ENCODE measurements at regions not wholly inside any gene's neighbourhood (a gene's known extent, or its start where the extent isn't known, plus 50 kb on each side); places are given as distances from the start of the nearest gene placed in this dataset.

- H3K36me3 Mint-ChIP-seq (ENCODE audit: low read depth) = peaks cover 3% of the 10 kb centered on the region
These were observed 75.8 kb downstream of the RHOU start for GRCh38 chr1:228810878-228811711.

GRCh38 chr1:228811712-228812305 lies 76.5 kb downstream of the RHOU start:
- H3K4me1 Mint-ChIP-seq = peaks cover 52% of the 10 kb centered on the region
- H3K36me3 Mint-ChIP-seq (ENCODE audit: low read depth) = peaks cover under 1% of the 10 kb centered on the region
- no peak for DNase-seq
- peak overlapping the region; percentile 51 for H3K4me3 Mint-ChIP-seq
- H3K27me3 Mint-ChIP-seq = peaks cover 2% of the 10 kb centered on the region
- H3K9me3 Mint-ChIP-seq = peaks cover 7% of the 10 kb centered on the region
- intact Hi-C loops (cut with micrococcal nuclease) = no loop called here
- peak overlapping the region; percentile 83 for H3K27ac Mint-ChIP-seq

More at GRCh38 chr1:228810878-228811711, 75.8 kb downstream of the RHOU start:
- Mint-ChIP-seq H3K9me3 (peaks cover 7% of the 10 kb centered on the region), H3K27ac (peak overlapping the region; percentile 83), H3K27me3 (peaks cover 2% of the 10 kb centered on the region), H3K4me3 (peak overlapping the region; percentile 51), H3K4me1 (peaks cover 57% of the 10 kb centered on the region)
- intact Hi-C loops (cut with micrococcal nuclease) = no loop called here
- DNase-seq = peak; percentile 83

- peaks cover 7% of the 10 kb centered on the region for H3K9me3 Mint-ChIP-seq
- intact Hi-C loops (cut with micrococcal nuclease) = no loop called here
- no peak overlapping the region for H3K4me3 Mint-ChIP-seq
- peaks cover 50% of the 10 kb centered on the region for H3K4me1 Mint-ChIP-seq
- DNase-seq = no peak
- no peak overlapping the region for H3K27ac Mint-ChIP-seq
- H3K27me3 Mint-ChIP-seq = peaks cover 2% of the 10 kb centered on the region
- no peaks in the 10 kb centered on the region for H3K36me3 Mint-ChIP-seq (ENCODE audit: low read depth)
These were observed 77.7 kb downstream of the RHOU start for GRCh38 chr1:228812961-228813360.

- H3K36me3 Mint-ChIP-seq (ENCODE audit: low read depth) = no peaks in the 10 kb centered on the region
- peaks cover 40% of the 10 kb centered on the region for H3K4me1 Mint-ChIP-seq
- H3K9me3 Mint-ChIP-seq = peaks cover 7% of the 10 kb centered on the region
- H3K27ac Mint-ChIP-seq = no peak overlapping the region
- DNase-seq = no peak
- H3K4me3 Mint-ChIP-seq = no peak overlapping the region
- peaks cover 5% of the 10 kb centered on the region for H3K27me3 Mint-ChIP-seq
- intact Hi-C loops (cut with micrococcal nuclease) = no loop called here
These were observed 78.9 kb downstream of the RHOU start for GRCh38 chr1:228814176-228814575.

GRCh38 chr1:228818296-228818695 lies 83.0 kb downstream of the RHOU start:
- H3K36me3 Mint-ChIP-seq (ENCODE audit: low read depth) = no peaks in the 10 kb centered on the region
- H3K9me3 Mint-ChIP-seq = peaks cover 4% of the 10 kb centered on the region
- no peak overlapping the region for H3K27ac Mint-ChIP-seq
- peaks cover 19% of the 10 kb centered on the region for H3K27me3 Mint-ChIP-seq
- intact Hi-C loops (cut with micrococcal nuclease) = no loop called here
- peaks cover 4% of the 10 kb centered on the region for H3K4me1 Mint-ChIP-seq
- no peak overlapping the region for H3K4me3 Mint-ChIP-seq
- no peak for DNase-seq

- Mint-ChIP-seq H3K4me1 (peaks cover 4% of the 10 kb centered on the region), H3K9me3 (peaks cover 4% of the 10 kb centered on the region), H3K36me3 (ENCODE audit: low read depth) (no peaks in the 10 kb centered on the region), H3K27me3 (peaks cover 19% of the 10 kb centered on the region), H3K4me3 (no peak overlapping the region), H3K27ac (no peak overlapping the region)
- intact Hi-C loops (cut with micrococcal nuclease) = no loop called here
- DNase-seq = no peak
These were observed 83.8 kb downstream of the RHOU start for GRCh38 chr1:228818928-228819630.

GRCh38 chr1:228821252-228821651 lies 86.0 kb downstream of the RHOU start:
- H3K36me3 Mint-ChIP-seq (ENCODE audit: low read depth) = no peaks in the 10 kb centered on the region
- peaks cover 19% of the 10 kb centered on the region for H3K27me3 Mint-ChIP-seq
- H3K27ac Mint-ChIP-seq = no peak overlapping the region
- peaks cover 8% of the 10 kb centered on the region for H3K4me1 Mint-ChIP-seq
- H3K4me3 Mint-ChIP-seq = no peak overlapping the region
- H3K9me3 Mint-ChIP-seq = no peaks in the 10 kb centered on the region
- no peak for DNase-seq
- intact Hi-C loops (cut with micrococcal nuclease) = no loop called here

- H3K9me3 Mint-ChIP-seq = no peaks in the 10 kb centered on the region
- H3K36me3 Mint-ChIP-seq (ENCODE audit: low read depth) = no peaks in the 10 kb centered on the region
- intact Hi-C loops (cut with micrococcal nuclease) = no loop called here
- no peak overlapping the region for H3K27ac Mint-ChIP-seq
- no peak for DNase-seq
- H3K4me1 Mint-ChIP-seq = peaks cover 19% of the 10 kb centered on the region
- H3K27me3 Mint-ChIP-seq = peaks cover 19% of the 10 kb centered on the region
- no peak overlapping the region for H3K4me3 Mint-ChIP-seq
These were observed 87.9 kb downstream of the RHOU start for GRCh38 chr1:228823200-228823599.

- intact Hi-C loops (cut with micrococcal nuclease) = no loop called here
These were observed 89.1 kb downstream of the RHOU start for GRCh38 chr1:228824366-228824765.

GRCh38 chr1:228825041-228825440 lies 89.8 kb downstream of the RHOU start:
- Mint-ChIP-seq H3K36me3 (ENCODE audit: low read depth) (no peaks in the 10 kb centered on the region), H3K4me1 (peaks cover 29% of the 10 kb centered on the region), H3K9me3 (no peaks in the 10 kb centered on the region), H3K27ac (no peak overlapping the region), H3K4me3 (no peak overlapping the region), H3K27me3 (peaks cover 11% of the 10 kb centered on the region)
- intact Hi-C loops (cut with micrococcal nuclease) = no loop called here
- no peak for DNase-seq

More at GRCh38 chr1:228824366-228824765, 89.1 kb downstream of the RHOU start:
- H3K9me3 Mint-ChIP-seq = no peaks in the 10 kb centered on the region
- no peak for DNase-seq
- H3K36me3 Mint-ChIP-seq (ENCODE audit: low read depth) = no peaks in the 10 kb centered on the region
- peaks cover 15% of the 10 kb centered on the region for H3K27me3 Mint-ChIP-seq
- no peak overlapping the region for H3K4me3 Mint-ChIP-seq
- H3K4me1 Mint-ChIP-seq = peaks cover 22% of the 10 kb centered on the region
- no peak overlapping the region for H3K27ac Mint-ChIP-seq

DNA sequence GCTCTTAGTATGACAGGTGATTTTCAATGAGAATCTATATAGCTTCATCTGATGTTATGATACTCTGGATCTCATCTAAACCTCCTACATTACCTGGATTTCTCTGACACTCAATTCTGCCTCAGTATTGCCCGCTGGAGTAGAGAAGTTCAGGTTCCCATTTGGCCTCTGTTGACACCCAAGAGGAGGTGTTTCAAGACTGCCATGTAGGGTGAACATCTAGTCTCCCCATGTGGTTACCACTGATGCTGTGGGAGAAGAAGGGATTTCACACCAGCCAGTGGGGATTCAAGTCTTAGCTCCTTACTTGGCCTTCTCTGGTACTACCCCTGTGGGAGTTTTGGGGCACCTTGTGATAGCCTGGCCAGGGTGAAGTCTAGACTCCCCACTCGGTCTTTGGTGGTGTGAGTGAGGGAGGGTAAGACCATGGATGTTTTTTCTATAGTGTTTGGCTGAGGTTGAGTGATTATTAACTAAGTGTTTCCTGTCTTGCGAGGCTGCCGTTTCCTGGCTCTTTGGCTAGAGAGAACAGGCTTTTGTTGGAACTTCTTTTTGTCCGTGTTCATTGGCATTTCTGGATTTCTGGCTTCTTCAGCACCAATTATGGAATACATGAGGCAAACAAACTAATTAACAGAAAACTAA lies 90.7 kb downstream of the RHOU start:
- DNase-seq = peak; percentile 62
- H3K4me3 Mint-ChIP-seq = peak overlapping the region; percentile 5
- no peaks in the 10 kb centered on the region for H3K36me3 Mint-ChIP-seq (ENCODE audit: low read depth)
- H3K27me3 Mint-ChIP-seq = peaks cover 10% of the 10 kb centered on the region
- H3K27ac Mint-ChIP-seq = no peak overlapping the region
- H3K4me1 Mint-ChIP-seq = peaks cover 35% of the 10 kb centered on the region
- H3K9me3 Mint-ChIP-seq = no peaks in the 10 kb centered on the region
- intact Hi-C loops (cut with micrococcal nuclease) = loop anchor here (1.0 kb wide), 1 partner anchor 32 kb away; no protein-coding TSS in a partner anchor

DNA sequence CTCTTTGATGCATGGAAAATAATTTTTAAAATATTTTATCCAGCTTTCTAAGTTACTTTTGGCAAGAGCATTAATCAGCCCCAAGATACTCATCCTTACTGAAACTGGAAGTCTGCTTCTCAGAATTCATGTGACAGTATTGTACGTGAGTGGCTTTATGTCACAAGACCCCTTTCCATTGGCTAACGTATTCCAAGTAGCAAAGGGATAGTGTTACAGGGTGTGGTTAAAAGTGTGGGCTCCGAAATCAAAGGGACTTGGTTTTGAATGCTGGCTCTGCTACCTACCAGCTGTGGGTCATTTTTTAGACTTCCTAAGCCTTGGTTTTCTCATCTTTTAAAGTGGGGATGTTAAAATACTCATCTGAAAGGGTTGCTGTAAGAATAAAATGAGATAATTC lies 91.7 kb downstream of the RHOU start:
- Mint-ChIP-seq H3K4me3 (peak overlapping the region; percentile 17), H3K9me3 (no peaks in the 10 kb centered on the region), H3K4me1 (peaks cover 43% of the 10 kb centered on the region), H3K36me3 (ENCODE audit: low read depth) (no peaks in the 10 kb centered on the region), H3K27ac (no peak overlapping the region), H3K27me3 (peaks cover 9% of the 10 kb centered on the region)
- intact Hi-C loops (cut with micrococcal nuclease) = no loop called here
- DNase-seq = no peak

- Mint-ChIP-seq H3K27ac (peak overlapping the region; percentile 10), H3K9me3 (no peaks in the 10 kb centered on the region), H3K36me3 (ENCODE audit: low read depth) (no peaks in the 10 kb centered on the region), H3K4me3 (no peak overlapping the region), H3K4me1 (peaks cover 45% of the 10 kb centered on the region), H3K27me3 (peaks cover 12% of the 10 kb centered on the region)
- intact Hi-C loops (cut with micrococcal nuclease) = no loop called here
- no peak for DNase-seq
These were observed 92.9 kb downstream of the RHOU start for GRCh38 chr1:228828151-228828550.

Data from activated CD4-positive, alpha-beta T cell treated with anti-CD3 and anti-CD28 coated beads, Interleukin-2, amount 10 ng/mL, durations not matched to agents 24 days and 14 days (primary cell).